HG03135 (cell line): ENCODE measurements at regions not wholly inside any gene's neighbourhood (a gene's known extent, or its start where the extent isn't known, plus 50 kb on each side); places are given as distances from the start of the nearest gene placed in this dataset.

Experiments used
- ATAC-seq: cut with Tn5 transposase; IDR thresholded peaks from one replicate; pipeline ENCODE4 v1.9.1; 2021; ENCODE audit warnings: mild to moderate bottlenecking, moderate library complexity; ENCODE audit not compliant: unreplicated experiment

DNA sequence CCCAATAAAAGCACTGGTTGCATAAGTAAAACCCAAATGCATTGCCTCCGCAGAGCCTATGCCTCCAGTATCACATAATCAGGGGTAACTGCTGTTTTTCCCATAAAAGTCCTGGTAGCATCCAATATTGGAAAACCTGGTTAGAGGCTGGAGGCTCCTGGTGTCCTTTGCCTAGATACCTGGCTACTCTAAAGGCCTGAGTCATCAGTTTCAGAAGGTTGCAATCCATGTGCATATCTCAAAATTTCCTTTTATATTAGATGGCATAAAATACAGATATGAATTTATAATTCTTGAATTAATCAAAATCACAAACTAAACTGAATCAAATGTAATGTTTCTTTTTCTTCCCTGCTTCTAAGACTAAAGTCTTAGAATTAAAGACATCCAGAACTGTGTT lies 164.2 kb upstream of the DCN start:
- ATAC-seq, result no peak

- no peak for ATAC-seq
These were observed 161.8 kb upstream of the DCN start for GRCh38 chr12:91344408-91344807.

DNA sequence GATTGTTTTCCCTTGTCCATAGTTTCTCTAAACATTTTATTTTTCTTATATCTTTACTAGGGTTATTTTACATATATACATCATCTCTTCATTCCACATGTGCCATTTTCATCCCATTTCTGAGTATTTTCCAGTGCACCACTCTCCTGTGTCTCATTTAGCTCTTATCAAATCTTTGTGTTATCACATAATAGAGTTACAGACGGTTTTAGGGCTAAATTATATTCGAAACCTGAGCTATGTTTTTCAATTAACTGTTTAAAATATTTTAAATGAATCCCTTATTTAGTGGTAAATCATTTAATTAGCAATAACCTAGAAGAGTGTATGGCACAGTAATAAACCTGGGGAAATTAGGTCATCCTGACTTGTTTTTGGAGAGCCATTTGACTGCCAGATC lies 160.4 kb upstream of the DCN start:
- ATAC-seq, result no peak

GRCh38 chr12:91339106-91339505 lies 156.5 kb upstream of the DCN start:
- no peak for ATAC-seq

GRCh38 chr12:91335699-91336098 lies 153.1 kb upstream of the DCN start:
- ATAC-seq, result no peak

DNA sequence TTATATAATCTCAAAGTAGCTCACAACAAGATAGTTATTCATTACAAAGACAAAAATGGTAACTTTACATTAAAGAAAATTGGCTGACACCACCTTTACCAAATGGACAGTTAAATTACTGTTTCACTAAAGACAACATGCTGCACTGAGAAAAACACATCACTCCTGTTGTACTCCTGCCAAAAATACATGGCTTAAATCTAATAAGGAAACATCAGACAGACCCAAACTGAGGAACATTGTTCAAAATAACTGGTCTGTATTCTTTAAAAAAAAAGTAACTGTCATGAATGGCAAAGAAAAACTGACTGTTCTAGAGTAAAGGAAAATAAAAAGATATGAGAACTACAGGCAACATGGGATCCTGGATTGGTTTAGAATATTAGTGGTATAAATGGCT lies 151.3 kb upstream of the DCN start:
- no peak for ATAC-seq

- no peak for ATAC-seq
These were observed 149.7 kb upstream of the DCN start for GRCh38 chr12:91332302-91332701.

DNA sequence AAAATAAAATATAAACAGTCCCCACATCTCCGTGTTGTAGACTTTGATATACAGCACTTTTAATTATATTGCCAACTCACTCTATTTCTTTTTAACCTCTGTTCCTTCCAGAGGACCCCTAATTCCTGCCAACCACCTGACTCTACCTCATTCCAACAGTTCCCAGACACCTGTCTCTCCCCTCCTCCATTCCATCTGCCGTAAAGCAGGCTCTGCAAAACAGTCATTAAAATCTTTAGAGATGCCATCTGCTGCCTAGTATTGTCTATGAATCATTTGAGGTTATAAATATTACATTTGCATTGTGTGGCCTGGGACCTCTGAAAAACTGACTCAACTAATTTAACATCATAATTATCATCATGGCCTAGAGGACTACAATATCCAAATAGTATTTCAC lies 148.8 kb upstream of the DCN start:
- no peak for ATAC-seq

DNA sequence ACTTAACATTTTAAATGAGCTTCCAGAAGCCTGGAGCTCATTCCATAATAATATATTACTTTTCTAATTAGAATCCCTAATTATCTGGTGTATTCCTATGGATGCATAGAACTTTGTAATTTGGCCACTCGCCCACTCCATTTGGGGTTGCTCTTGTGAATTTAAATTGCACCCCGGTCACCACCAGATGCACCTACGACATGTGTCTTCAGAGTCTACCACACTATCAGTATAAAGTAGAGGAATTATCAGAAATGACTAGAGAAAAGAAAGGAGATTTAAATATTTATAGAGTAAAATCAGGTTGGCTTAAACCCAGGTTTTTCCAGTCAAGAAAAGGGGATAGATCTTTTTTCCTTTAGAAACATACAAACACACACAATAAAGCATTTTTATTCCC lies 145.8 kb upstream of the DCN start:
- ATAC-seq, result no peak

GRCh38 chr12:91327889-91328288 lies 145.3 kb upstream of the DCN start:
- no peak for ATAC-seq

- ATAC-seq, result no peak
These were observed 144.5 kb upstream of the DCN start for GRCh38 chr12:91327131-91327530.

- ATAC-seq, result peak; percentile 60
These were observed 143.7 kb upstream of the DCN start for GRCh38 chr12:91326058-91327027.

- no peak for ATAC-seq
These were observed 138.4 kb upstream of the DCN start for GRCh38 chr12:91320999-91321398.

- ATAC-seq, result no peak
These were observed 136.6 kb upstream of the DCN start for GRCh38 chr12:91319071-91319760.

GRCh38 chr12:91317306-91317705 lies 134.7 kb upstream of the DCN start:
- no peak for ATAC-seq

DNA sequence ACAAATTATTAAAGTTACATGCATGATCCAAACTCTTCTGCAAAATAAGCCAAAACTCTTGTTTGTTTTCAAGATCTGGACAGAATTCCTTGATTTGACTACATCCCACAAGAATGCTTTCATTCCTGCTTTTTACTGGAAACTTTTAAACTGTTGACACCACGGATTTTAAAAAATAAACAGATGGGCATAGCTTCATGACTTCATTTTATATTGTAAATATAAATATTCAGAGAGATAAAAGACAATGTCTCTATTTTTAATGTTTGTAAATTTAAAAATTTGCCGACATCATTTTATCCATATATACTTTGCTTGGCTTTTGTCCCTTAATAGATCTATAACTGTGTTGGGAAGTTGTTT lies 134.3 kb upstream of the DCN start:
- ATAC-seq, result no peak

DNA sequence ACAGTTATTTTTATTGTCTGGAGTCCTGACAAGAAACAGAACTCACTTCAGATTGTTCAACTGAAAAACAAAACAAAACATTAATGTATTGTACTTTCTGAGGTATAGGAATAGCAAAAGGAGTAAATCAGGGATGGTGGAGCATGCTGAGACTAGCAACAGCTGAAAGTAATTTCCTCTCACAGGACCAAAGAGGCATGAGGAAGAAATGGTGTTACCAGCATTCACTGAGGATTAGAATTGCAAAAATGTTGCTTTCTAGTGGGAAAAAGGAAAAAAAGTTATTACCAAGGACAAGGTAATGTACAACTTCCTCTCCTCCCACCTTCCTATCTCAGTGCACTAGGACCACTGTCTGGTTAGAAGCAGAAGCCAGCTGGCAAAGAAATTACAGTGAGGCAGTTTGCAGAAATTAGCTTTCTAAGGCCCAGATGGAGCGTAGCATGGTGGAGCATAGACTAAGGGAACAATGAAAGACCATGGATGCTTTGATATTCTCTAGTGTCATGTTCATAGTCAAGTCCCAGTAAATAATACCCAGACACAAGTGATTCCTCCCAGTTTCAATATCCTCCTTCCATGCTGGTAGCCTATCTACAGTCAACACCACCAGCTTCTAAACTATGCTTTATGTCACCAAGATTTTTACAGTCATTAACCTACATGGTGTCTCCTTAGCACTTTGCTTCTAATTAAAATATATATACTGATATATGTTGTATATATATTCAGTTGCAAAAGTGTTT lies 133.7 kb upstream of the DCN start:
- no peak for ATAC-seq

DNA sequence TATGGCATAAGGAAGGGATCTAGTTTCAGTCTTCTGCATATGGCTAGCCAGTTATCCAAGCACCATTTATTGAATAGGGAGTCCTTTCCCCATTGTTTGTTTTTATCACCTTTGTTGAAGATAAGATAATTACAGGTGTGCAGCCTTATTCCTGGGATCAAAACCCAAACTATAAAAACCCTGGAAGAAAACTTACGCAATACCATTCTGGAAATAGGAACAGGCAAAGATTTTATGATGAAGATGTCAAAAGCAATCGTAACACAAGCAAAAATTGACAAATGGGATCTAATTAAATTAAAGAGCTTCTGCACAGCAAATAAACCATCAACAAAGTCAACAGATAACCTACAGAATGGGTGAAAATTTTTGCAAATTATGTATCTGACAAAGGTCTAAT lies 128.5 kb upstream of the DCN start:
- ATAC-seq, result no peak

- no peak for ATAC-seq
These were observed 126.8 kb upstream of the DCN start for GRCh38 chr12:91309450-91309849.

DNA sequence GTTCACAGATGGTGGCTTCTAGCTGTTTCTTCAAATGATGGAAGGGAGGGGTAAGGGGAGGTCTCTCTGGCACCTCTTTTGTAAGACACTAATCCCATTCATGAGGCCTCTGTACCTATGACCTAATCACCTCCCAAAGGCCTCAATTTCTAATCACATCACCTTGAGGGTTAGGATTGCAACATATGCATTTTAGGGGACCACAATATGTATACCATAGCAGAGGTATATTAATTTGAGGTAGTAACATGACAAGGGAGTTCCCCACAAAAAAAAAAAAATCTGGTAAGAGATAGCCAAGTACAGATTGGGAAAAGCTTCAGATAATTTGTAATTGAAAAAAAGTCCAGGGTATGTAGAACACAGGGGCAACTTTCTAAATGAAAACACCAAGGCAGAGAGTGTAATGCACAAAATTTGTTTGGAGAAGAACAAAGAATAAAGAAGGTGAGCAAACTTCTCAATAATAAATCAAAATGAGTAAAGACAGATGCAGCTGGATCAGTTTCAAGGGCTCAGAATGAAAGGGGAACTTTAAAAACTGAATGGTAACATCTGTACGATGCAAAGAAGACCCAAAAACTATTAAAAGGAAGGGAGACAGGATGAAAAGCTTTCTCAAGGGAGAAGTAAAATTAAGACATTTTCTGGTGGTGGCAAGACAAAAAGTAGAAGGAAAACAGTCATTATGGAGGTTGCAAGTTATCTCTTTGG lies 125.5 kb upstream of the DCN start:
- ATAC-seq, result no peak

DNA sequence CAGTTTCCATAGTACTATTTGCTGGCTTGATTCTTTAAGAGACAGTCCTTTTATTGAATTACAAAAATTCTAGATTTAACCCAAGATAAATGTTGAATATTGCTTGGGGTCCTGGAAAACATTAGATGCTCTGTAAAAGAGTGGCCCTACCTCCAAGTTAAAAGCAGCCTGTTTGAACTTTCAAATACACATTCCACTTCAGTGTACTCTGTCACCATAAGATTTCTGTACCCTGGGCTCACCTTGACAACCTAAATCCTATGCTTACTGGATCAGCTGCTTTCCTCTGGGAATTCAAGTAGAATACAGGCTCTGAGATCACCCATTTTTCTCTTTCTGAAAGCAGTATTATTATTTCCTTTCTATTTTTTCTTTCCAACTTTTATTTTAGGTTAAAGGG lies 107.7 kb upstream of the DCN start:
- no peak for ATAC-seq
